A549 (cell line): ENCODE measurements at regions not wholly inside any gene's neighbourhood (a gene's known extent, or its start where the extent isn't known, plus 50 kb on each side); places are given as distances from the start of the nearest gene placed in this dataset.
A peak's percentile ranks its signal among the peaks of the same experiment; 100 is the strongest.

Source experiments
- ATAC-seq, 2 experiments: fragments of 200-7000 bp in 1 of 2; fragments of >200 bp in 1 of 2; cut with Nextera tagmentation in 1 of 2; cut with Tn5 transposase in 1 of 2; 3 replicates each; pipeline versions ENCODE4 v1.8.0 to v1.9.1; 2018 to 2020; ENCODE audit warnings: mild to moderate bottlenecking in 1 of 2, moderate library complexity in 1 of 2
- CTCF ChIA-PET: fragments of 300-600 bp; sonication (Branson Sonifier 250); formaldehyde crosslinking; extraction: SDS; loops from one replicate; lab custom pipeline; 2021; ENCODE audit warnings: antibody characterized with exemption, inconsistent platforms; lab: Yijun Ruan, JAX
- POLR2A ChIA-PET: fragments of 350-600 bp; formaldehyde crosslinking; extraction: SDS; loops from one replicate; lab custom pipeline; 2021; ENCODE audit warnings: antibody characterized with exemption, inconsistent platforms; lab: Yijun Ruan, JAX
- DNase-seq, 2 experiments: peaks; one replicate each; pipeline versions ENCODE4 v3.0.0 to v3.0.0-alpha.2; 2011 to 2016; ENCODE audit warnings: low read depth in 1 of 2, low spot score in 1 of 2
- FAIRE-seq: peaks from 2 replicates; lab custom pipeline; 2011; peaks lifted over from hg19 to GRCh38; lab: Jason Lieb, UNC
- H3K27ac ChIP-seq, 2 experiments: fragments of >200 bp; sonication (Bioruptor Twin); formaldehyde crosslinking; 3 replicates each; pipeline ENCODE4 v1.5.1; 2016 to 2017
- H3K4me1 ChIP-seq: fragments of >200 bp; sonication (Bioruptor Twin); formaldehyde crosslinking; 3 replicates; pipeline ENCODE4 v1.6.1; 2016
- H3K4me2 ChIP-seq: fragments of >200 bp; sonication (Bioruptor Twin); formaldehyde crosslinking; 3 replicates; pipeline ENCODE4 v1.6.1; 2016
- H3K4me3 ChIP-seq: fragments of >200 bp; sonication (Bioruptor Twin); formaldehyde crosslinking; 3 replicates; pipeline ENCODE4 v1.5.1; 2016
- H3K9me3 ChIP-seq: fragments of >200 bp; sonication (Bioruptor Twin); formaldehyde crosslinking; 3 replicates; pipeline ENCODE4 v1.6.1; 2016
- BHLHE40 ChIP-seq: IDR thresholded peaks from 2 replicates; pipeline ENCODE4 v1.6.1; 2012; ENCODE audit warnings: low read depth, low read length, inconsistent platforms
- CHD4 ChIP-seq: fragments of 200-600 bp; sonication (generic); IDR thresholded peaks from 2 replicates; pipeline ENCODE4 v1.6.1; 2016; ENCODE audit warnings: antibody characterized with exemption, mild to moderate bottlenecking, borderline replicate concordance
- EHMT2 ChIP-seq: fragments of 200-600 bp; sonication (generic); IDR thresholded peaks from 2 replicates; pipeline ENCODE4 v1.6.1; 2016; ENCODE audit warnings: antibody characterized with exemption, low read depth, mild to moderate bottlenecking, moderate library complexity
- FOSB ChIP-seq: fragments of 250-450 bp; sonication (Bioruptor Pico); IDR thresholded peaks from 2 replicates; pipeline ENCODE4 v1.5.0; 2020; ENCODE audit warnings: mild to moderate bottlenecking, moderate library complexity
- GATA3 ChIP-seq: IDR thresholded peaks from 2 replicates; pipeline ENCODE4 v1.6.1; 2012; ENCODE audit warnings: borderline replicate concordance
- HES2 ChIP-seq: fragments of >200 bp; sonication (Bioruptor Twin); formaldehyde crosslinking; IDR thresholded peaks from 2 replicates; pipeline ENCODE4 v1.6.1; 2016
- HEYL ChIP-seq: fragments of 250-450 bp; sonication (Bioruptor Pico); IDR thresholded peaks from 2 replicates; pipeline ENCODE4 v1.8.0; 2021; ENCODE audit warnings: mild to moderate bottlenecking, moderate library complexity
- HMGXB4 ChIP-seq: fragments of 250-450 bp; sonication (Bioruptor Pico); IDR thresholded peaks from 2 replicates; pipeline ENCODE4 v1.5.0; 2021; ENCODE audit warnings: mild to moderate bottlenecking, moderate library complexity, borderline replicate concordance
- HOXA7 ChIP-seq: fragments of 250-450 bp; sonication (Bioruptor Pico); IDR thresholded peaks from 2 replicates; pipeline ENCODE4 v1.5.0; 2020; ENCODE audit warnings: mild to moderate bottlenecking, moderate library complexity
- JUN ChIP-seq, 2 experiments: fragments of >200 bp; sonication (Bioruptor Twin); formaldehyde crosslinking; IDR thresholded peaks; 2 replicates in 1 of 2; 3 replicates in 1 of 2; pipeline ENCODE4 v1.6.1; 2016 to 2017
- KDM1A ChIP-seq: fragments of 200-600 bp; sonication (generic); IDR thresholded peaks from 2 replicates; pipeline ENCODE4 v1.6.1; 2016; ENCODE audit warnings: low read depth, mild to moderate bottlenecking
- KDM5A ChIP-seq: fragments of 200-600 bp; sonication (generic); IDR thresholded peaks from 2 replicates; pipeline ENCODE4 v1.6.1; 2016; ENCODE audit warnings: antibody characterized with exemption, mild to moderate bottlenecking
- MAX ChIP-seq: IDR thresholded peaks from 2 replicates; pipeline ENCODE4 v1.6.1; 2012
- NFE2L2 ChIP-seq: fragments of 150-350 bp; conservative IDR thresholded peaks from 2 replicates; pipeline ENCODE4 v1.6.1; 2014; ENCODE audit warnings: low read length
- POLR2AphosphoS2 ChIP-seq: conservative IDR thresholded peaks from 2 replicates; pipeline ENCODE4 v1.6.1; 2012; ENCODE audit warnings: low read length, improper control_type of control experiment, inconsistent platforms
- RAD21 ChIP-seq, 2 experiments: fragments of >200 bp in 1 of 2; sonication (Bioruptor Twin) in 1 of 2; formaldehyde crosslinking in 1 of 2; IDR thresholded peaks in 1 of 2; conservative IDR thresholded peaks in 1 of 2; 2 replicates in 1 of 2; 3 replicates in 1 of 2; pipeline ENCODE4 v1.6.1; 2012 to 2018; ENCODE audit warnings: inconsistent platforms in 1 of 2
- RNF2 ChIP-seq: fragments of 200-600 bp; sonication (generic); IDR thresholded peaks from 2 replicates; pipeline ENCODE4 v1.6.1; 2016; ENCODE audit warnings: low read depth, mild to moderate bottlenecking, antibody characterized with exemption, moderate library complexity, borderline replicate concordance
- SREBF2 ChIP-seq: fragments of 450-650 bp; IDR thresholded peaks from 2 replicates; pipeline ENCODE4 v1.6.1; 2014; ENCODE audit warnings: mild to moderate bottlenecking, moderate library complexity
- USF2 ChIP-seq: fragments of 450-650 bp; IDR thresholded peaks from 2 replicates; pipeline ENCODE4 v1.6.1; 2014; ENCODE audit warnings: antibody characterized with exemption
- ZC3H11A ChIP-seq: fragments of 450-650 bp; IDR thresholded peaks from 2 replicates; pipeline ENCODE4 v1.6.1; 2014; ENCODE audit warnings: antibody characterized with exemption, mild to moderate bottlenecking
- WGBS: methylation state at CpG from one replicate; pipeline ENCODE4 v1.1.6; 2017; ENCODE audit errors: missing lambda C conversion rate; 5-methylcytosine and 5-hydroxymethylcytosine counted together

- Histone ChIP-seq H3K27ac (no peak overlapping the region), H3K9me3 (no peaks in the 10 kb centered on the region), H3K4me1 (no peaks in the 10 kb centered on the region), H3K4me3 (no peak overlapping the region), H3K4me2 (no peak overlapping the region)
- TF ChIP-seq POLR2AphosphoS2: no peak
- TF ChIP-seq BHLHE40: no peak
- no peak for TF ChIP-seq EHMT2
- no peak for TF ChIP-seq CHD4
- TF ChIP-seq ZC3H11A: no peak
- no peak for TF ChIP-seq JUN (IDR thresholded peaks at IDR 0.05)
- TF ChIP-seq FOSB (CRISPR knock-in tag): no peak
- WGBS: 11% methylated on average over 4 of the region's 4 CpGs
- DNase-seq (no peak), FAIRE-seq (no peak), ATAC-seq (no peak)
- POLR2A ChIA-PET: no interaction called here
- CTCF ChIA-PET: no interaction called here
Measured at GRCh38 chr15:61422773-61423172, 193.7 kb upstream of the RORA start.

GRCh38 chr15:61421938-61422337, 192.8 kb upstream of the RORA start:
- no peak overlapping the region for H3K27ac ChIP-seq
- no peak for FAIRE-seq
- no peak overlapping the region for H3K4me2 ChIP-seq
- H3K9me3 ChIP-seq: no peaks in the 10 kb centered on the region
- POLR2A ChIA-PET: no interaction called here
- TF ChIP-seq GATA3: no peak
- TF ChIP-seq MAX: no peak
- TF ChIP-seq RAD21 (conservative IDR thresholded peaks at IDR 0.05 in 1 of 2, IDR thresholded peaks at IDR 0.05 in 1 of 2): no peak
- DNase-seq: no peak
- H3K4me3 ChIP-seq: no peak overlapping the region
- 0 out of 6 replicates have a peak, but pooled peaks of 1 of the 2 experiments have one; percentile 24 for ATAC-seq
- 6% methylated on average over 1 of the region's 1 CpG for WGBS
- CTCF ChIA-PET: no interaction called here
- H3K4me1 ChIP-seq: no peaks in the 10 kb centered on the region

GRCh38 chr15:61421470-61421869, 192.4 kb upstream of the RORA start:
- DNase-seq (no peak), FAIRE-seq (no peak), ATAC-seq (no peak)
- ChIA-PET POLR2A (no interaction called here), CTCF (interaction anchor here (1.3 kb wide), 1 partner anchor 10 kb away, joined by 3 read pairs; no protein-coding TSS in a partner anchor)
- WGBS: 21% methylated on average over 2 of the region's 2 CpGs
- Histone ChIP-seq H3K4me3 (no peak overlapping the region), H3K27ac (no peak overlapping the region), H3K4me2 (no peak overlapping the region), H3K4me1 (no peaks in the 10 kb centered on the region), H3K9me3 (no peaks in the 10 kb centered on the region)
- TF ChIP-seq HMGXB4 (CRISPR knock-in tag): no peak
- TF ChIP-seq HOXA7: no peak
- TF ChIP-seq HEYL: no peak
- no peak for TF ChIP-seq USF2
- TF ChIP-seq KDM5A: no peak
- TF ChIP-seq KDM1A: no peak
- TF ChIP-seq RNF2: no peak
- TF ChIP-seq HES2: no peak
- TF ChIP-seq JUN (IDR thresholded peaks at IDR 0.05): no peak
- TF ChIP-seq NFE2L2: no peak
- TF ChIP-seq BHLHE40: no peak
- TF ChIP-seq SREBF2: no peak
